OCI-LY3 (cell line): ENCODE measurements at regions not wholly inside any gene's neighbourhood (a gene's known extent, or its start where the extent isn't known, plus 50 kb on each side); places are given as distances from the start of the nearest gene placed in this dataset.

Experiments used
- H2AFZ ChIP-seq: fragments of 200-600, 300-600 bp; shearing (Covaris generic); 2 replicates; pipeline ENCODE4 v1.6.0; 2014; ENCODE audit warnings: antibody characterized with exemption, low read depth, low read length
- H3K27ac ChIP-seq: fragments of 200-600, 300-600 bp; sonication (generic); 2 replicates; pipeline ENCODE4 v1.5.1; 2014; ENCODE audit warnings: mild to moderate bottlenecking, low read length, moderate library complexity, mixed read lengths
- H3K27me3 ChIP-seq: fragments of 200-600, 300-600 bp; sonication (generic); 2 replicates; pipeline ENCODE4 v1.6.1; 2014; ENCODE audit warnings: low read depth, low read length, mixed read lengths
- H3K36me3 ChIP-seq: fragments of 200-600, 300-600 bp; sonication (generic); replicated peaks from 2 replicates; pipeline ENCODE3; 2014; ENCODE audit warnings: low read depth, low read length, mixed read lengths
- H3K4me1 ChIP-seq: fragments of 300-600, 200-600 bp; sonication (generic); 2 replicates; pipeline ENCODE4 v1.6.1; 2014; ENCODE audit warnings: low read length, mixed read lengths
- H3K4me2 ChIP-seq: fragments of 200-600, 300-600 bp; sonication (generic); 2 replicates; pipeline ENCODE4 v1.6.1; 2014; ENCODE audit warnings: low read length, mixed read lengths
- H3K4me3 ChIP-seq: fragments of 300-600, 200-600 bp; sonication (generic); 2 replicates; pipeline ENCODE4 v1.5.1; 2014; ENCODE audit warnings: antibody characterized with exemption, mild to moderate bottlenecking, low read length, moderate library complexity
- H3K79me2 ChIP-seq: fragments of 300-600, 200-600 bp; shearing (Covaris generic); 2 replicates; pipeline ENCODE4 v1.6.1; 2014; ENCODE audit warnings: mild to moderate bottlenecking, low read length, mixed read lengths
- H3K9ac ChIP-seq: fragments of 300-600, 200-600 bp; shearing (Covaris generic); 2 replicates; pipeline ENCODE4 v1.6.0; 2014; ENCODE audit warnings: mild to moderate bottlenecking, low read length, moderate library complexity
- H3K9me3 ChIP-seq: fragments of 200-600, 300-600 bp; shearing (Covaris generic); 2 replicates; pipeline ENCODE4 v1.6.1; 2014; ENCODE audit warnings: low read length, mixed read lengths; ENCODE audit not compliant: insufficient read depth
- H4K20me1 ChIP-seq: fragments of 200-600, 300-600 bp; sonication (generic); 2 replicates; pipeline ENCODE4 v1.6.1; 2016; ENCODE audit warnings: low read length, mixed read lengths; ENCODE audit not compliant: insufficient read depth
- CTCF ChIP-seq: fragments of 200-600, 300-600 bp; sonication (generic); IDR thresholded peaks from 2 replicates; pipeline ENCODE4 v1.5.1; 2014; ENCODE audit warnings: antibody characterized with exemption, low read length, low read depth
- EZH2phosphoT487 ChIP-seq: fragments of 200-600 bp; shearing (Covaris generic); IDR thresholded peaks from 2 replicates; pipeline ENCODE4 v1.6.1; 2018; ENCODE audit warnings: antibody characterized with exemption, mixed run types, low read depth

GRCh38 chr3:43856761-43857160 is 166.0 kb downstream of the ABHD5 start:
- H3K27ac ChIP-seq, result no peak overlapping the region
- no peak overlapping the region for H3K9ac ChIP-seq
- peaks cover 51% of the 10 kb centered on the region for H3K27me3 ChIP-seq
- no peak overlapping the region for H3K4me2 ChIP-seq
- H4K20me1 ChIP-seq, result no peaks in the 10 kb centered on the region
- H3K4me3 ChIP-seq, result no peak overlapping the region
- H3K79me2 ChIP-seq, result no peaks in the 10 kb centered on the region
- TF ChIP-seq EZH2phosphoT487 (no peak), CTCF (no peak)
- no peaks in the 10 kb centered on the region for H3K9me3 ChIP-seq
- H2AFZ ChIP-seq, result no peak overlapping the region
- H3K4me1 ChIP-seq, result peaks cover 21% of the 10 kb centered on the region
- no peaks in the 10 kb centered on the region for H3K36me3 ChIP-seq

GRCh38 chr3:43857361-43858293 is 166.9 kb downstream of the ABHD5 start:
- Histone ChIP-seq H3K4me1 (peaks cover 21% of the 10 kb centered on the region), H3K4me3 (no peak overlapping the region), H4K20me1 (no peaks in the 10 kb centered on the region), H3K36me3 (no peaks in the 10 kb centered on the region), H2AFZ (no peak overlapping the region), H3K79me2 (no peaks in the 10 kb centered on the region), H3K27ac (no peak overlapping the region), H3K4me2 (no peak overlapping the region), H3K27me3 (peaks cover 51% of the 10 kb centered on the region), H3K9me3 (no peaks in the 10 kb centered on the region), H3K9ac (no peak overlapping the region)
- TF ChIP-seq EZH2phosphoT487, result no peak

- Histone ChIP-seq H3K4me2 (no peak overlapping the region), H3K79me2 (no peaks in the 10 kb centered on the region), H2AFZ (no peak overlapping the region), H3K9ac (no peak overlapping the region), H3K4me1 (peaks cover 21% of the 10 kb centered on the region), H3K9me3 (no peaks in the 10 kb centered on the region), H3K27me3 (peaks cover 51% of the 10 kb centered on the region), H3K4me3 (no peak overlapping the region), H3K36me3 (no peaks in the 10 kb centered on the region), H3K27ac (no peak overlapping the region), H4K20me1 (no peaks in the 10 kb centered on the region)
- TF ChIP-seq CTCF (no peak), EZH2phosphoT487 (no peak)
These were observed 167.6 kb downstream of the ABHD5 start for GRCh38 chr3:43858294-43858701.

- H3K4me3 ChIP-seq, result no peak overlapping the region
- no peak overlapping the region for H2AFZ ChIP-seq
- H3K36me3 ChIP-seq, result no peaks in the 10 kb centered on the region
- H4K20me1 ChIP-seq, result no peaks in the 10 kb centered on the region
- no peak overlapping the region for H3K27ac ChIP-seq
- no peaks in the 10 kb centered on the region for H3K79me2 ChIP-seq
- peaks cover 51% of the 10 kb centered on the region for H3K27me3 ChIP-seq
- H3K4me1 ChIP-seq, result peaks cover 12% of the 10 kb centered on the region
- H3K4me2 ChIP-seq, result no peak overlapping the region
- no peaks in the 10 kb centered on the region for H3K9me3 ChIP-seq
- H3K9ac ChIP-seq, result no peak overlapping the region
- TF ChIP-seq CTCF (no peak), EZH2phosphoT487 (no peak)
These were observed 169.0 kb downstream of the ABHD5 start for GRCh38 chr3:43859766-43860165.
